ENCODE measurements at regions not wholly inside any gene's neighbourhood (a gene's known extent, or its start where the extent isn't known, plus 50 kb on each side); places are given as distances from the start of the nearest gene placed in this dataset.

GRCh38 chr12:111275308-111275707 lies 93.6 kb downstream of the PHETA1 start:
- Histone ChIP-seq H3K4me1 (ENCODE audit: control insufficient read depth, insufficient read depth, low read length, poor library complexity, severe bottlenecking) (no peaks in the 10 kb centered on the region), H3K27me3 (replicated peaks; ENCODE audit: control insufficient read depth, insufficient read depth, low read length, poor library complexity, severe bottlenecking) (no peaks in the 10 kb centered on the region), H3K36me3 (ENCODE audit: control insufficient read depth, insufficient read depth, low read length) (no peaks in the 10 kb centered on the region), H3K27ac (ENCODE audit: insufficient read depth, low read length, poor library complexity, severe bottlenecking) (no peak overlapping the region), H3K9me3 (ENCODE audit: control insufficient read depth, low read length) (no peaks in the 10 kb centered on the region), H3K4me3 (ENCODE audit: insufficient read depth, low read depth, low read length, poor library complexity, severe bottlenecking) (no peak overlapping the region)
- no peak for DNase-seq

- Histone ChIP-seq H3K4me1 (ENCODE audit: control insufficient read depth, insufficient read depth, low read length, poor library complexity, severe bottlenecking) (no peaks in the 10 kb centered on the region), H3K4me3 (ENCODE audit: insufficient read depth, low read depth, low read length, poor library complexity, severe bottlenecking) (no peak overlapping the region), H3K27ac (ENCODE audit: insufficient read depth, low read length, poor library complexity, severe bottlenecking) (no peak overlapping the region), H3K27me3 (replicated peaks; ENCODE audit: control insufficient read depth, insufficient read depth, low read length, poor library complexity, severe bottlenecking) (no peaks in the 10 kb centered on the region), H3K36me3 (ENCODE audit: control insufficient read depth, insufficient read depth, low read length) (no peaks in the 10 kb centered on the region), H3K9me3 (ENCODE audit: control insufficient read depth, low read length) (no peaks in the 10 kb centered on the region)
- no peak for DNase-seq
Measured at GRCh38 chr12:111274777-111275176, 94.1 kb downstream of the PHETA1 start.

GRCh38 chr12:111271674-111272418 lies 97.0 kb downstream of the PHETA1 start:
- H3K9me3 ChIP-seq (ENCODE audit: control insufficient read depth, low read length), result no peaks in the 10 kb centered on the region
- no peak overlapping the region for H3K4me3 ChIP-seq (ENCODE audit: insufficient read depth, low read depth, low read length, poor library complexity, severe bottlenecking)
- no peak overlapping the region for H3K27ac ChIP-seq (ENCODE audit: insufficient read depth, low read length, poor library complexity, severe bottlenecking)
- no peaks in the 10 kb centered on the region for H3K27me3 ChIP-seq (replicated peaks; ENCODE audit: control insufficient read depth, insufficient read depth, low read length, poor library complexity, severe bottlenecking)
- H3K4me1 ChIP-seq (ENCODE audit: control insufficient read depth, insufficient read depth, low read length, poor library complexity, severe bottlenecking), result no peaks in the 10 kb centered on the region
- no peak for DNase-seq
- H3K36me3 ChIP-seq (ENCODE audit: control insufficient read depth, insufficient read depth, low read length), result no peaks in the 10 kb centered on the region

- H3K27me3 ChIP-seq (replicated peaks; ENCODE audit: control insufficient read depth, insufficient read depth, low read length, poor library complexity, severe bottlenecking), result no peaks in the 10 kb centered on the region
- H3K9me3 ChIP-seq (ENCODE audit: control insufficient read depth, low read length), result no peaks in the 10 kb centered on the region
- DNase-seq, result no peak
- H3K4me3 ChIP-seq (ENCODE audit: insufficient read depth, low read depth, low read length, poor library complexity, severe bottlenecking), result no peak overlapping the region
- H3K27ac ChIP-seq (ENCODE audit: insufficient read depth, low read length, poor library complexity, severe bottlenecking), result no peak overlapping the region
- no peaks in the 10 kb centered on the region for H3K36me3 ChIP-seq (ENCODE audit: control insufficient read depth, insufficient read depth, low read length)
- H3K4me1 ChIP-seq (ENCODE audit: control insufficient read depth, insufficient read depth, low read length, poor library complexity, severe bottlenecking), result no peaks in the 10 kb centered on the region
Measured at GRCh38 chr12:111270774-111271173, 98.1 kb downstream of the PHETA1 start.

GRCh38 chr12:111270239-111270638 lies 98.7 kb downstream of the PHETA1 start:
- H3K4me1 ChIP-seq (ENCODE audit: control insufficient read depth, insufficient read depth, low read length, poor library complexity, severe bottlenecking), result no peaks in the 10 kb centered on the region
- H3K9me3 ChIP-seq (ENCODE audit: control insufficient read depth, low read length), result no peaks in the 10 kb centered on the region
- no peak overlapping the region for H3K4me3 ChIP-seq (ENCODE audit: insufficient read depth, low read depth, low read length, poor library complexity, severe bottlenecking)
- no peak for DNase-seq
- H3K27me3 ChIP-seq (replicated peaks; ENCODE audit: control insufficient read depth, insufficient read depth, low read length, poor library complexity, severe bottlenecking), result no peaks in the 10 kb centered on the region
- no peaks in the 10 kb centered on the region for H3K36me3 ChIP-seq (ENCODE audit: control insufficient read depth, insufficient read depth, low read length)
- no peak overlapping the region for H3K27ac ChIP-seq (ENCODE audit: insufficient read depth, low read length, poor library complexity, severe bottlenecking)

- Histone ChIP-seq H3K36me3 (ENCODE audit: control insufficient read depth, insufficient read depth, low read length) (no peaks in the 10 kb centered on the region), H3K4me3 (ENCODE audit: insufficient read depth, low read depth, low read length, poor library complexity, severe bottlenecking) (no peak overlapping the region), H3K4me1 (ENCODE audit: control insufficient read depth, insufficient read depth, low read length, poor library complexity, severe bottlenecking) (no peaks in the 10 kb centered on the region), H3K27ac (ENCODE audit: insufficient read depth, low read length, poor library complexity, severe bottlenecking) (no peak overlapping the region), H3K9me3 (ENCODE audit: control insufficient read depth, low read length) (no peaks in the 10 kb centered on the region), H3K27me3 (replicated peaks; ENCODE audit: control insufficient read depth, insufficient read depth, low read length, poor library complexity, severe bottlenecking) (no peaks in the 10 kb centered on the region)
- DNase-seq, result no peak
Measured at GRCh38 chr12:111269718-111270117, 99.2 kb downstream of the PHETA1 start.

GRCh38 chr12:111268738-111269572 lies 99.9 kb downstream of the PHETA1 start:
- H3K9me3 ChIP-seq (ENCODE audit: control insufficient read depth, low read length), result no peaks in the 10 kb centered on the region
- H3K4me1 ChIP-seq (ENCODE audit: control insufficient read depth, insufficient read depth, low read length, poor library complexity, severe bottlenecking), result no peaks in the 10 kb centered on the region
- DNase-seq, result no peak

GRCh38 chr12:111267144-111267543 lies 101.8 kb downstream of the PHETA1 start:
- Histone ChIP-seq H3K27me3 (replicated peaks; ENCODE audit: control insufficient read depth, insufficient read depth, low read length, poor library complexity, severe bottlenecking) (no peaks in the 10 kb centered on the region), H3K4me1 (ENCODE audit: control insufficient read depth, insufficient read depth, low read length, poor library complexity, severe bottlenecking) (no peaks in the 10 kb centered on the region), H3K9me3 (ENCODE audit: control insufficient read depth, low read length) (no peaks in the 10 kb centered on the region), H3K27ac (ENCODE audit: insufficient read depth, low read length, poor library complexity, severe bottlenecking) (no peak overlapping the region), H3K4me3 (ENCODE audit: insufficient read depth, low read depth, low read length, poor library complexity, severe bottlenecking) (no peak overlapping the region), H3K36me3 (ENCODE audit: control insufficient read depth, insufficient read depth, low read length) (no peaks in the 10 kb centered on the region)
- DNase-seq, result no peak

More at GRCh38 chr12:111268738-111269572, 99.9 kb downstream of the PHETA1 start:
- H3K27ac ChIP-seq (ENCODE audit: insufficient read depth, low read length, poor library complexity, severe bottlenecking), result no peak overlapping the region
- H3K4me3 ChIP-seq (ENCODE audit: insufficient read depth, low read depth, low read length, poor library complexity, severe bottlenecking), result no peak overlapping the region
- no peaks in the 10 kb centered on the region for H3K36me3 ChIP-seq (ENCODE audit: control insufficient read depth, insufficient read depth, low read length)
- no peaks in the 10 kb centered on the region for H3K27me3 ChIP-seq (replicated peaks; ENCODE audit: control insufficient read depth, insufficient read depth, low read length, poor library complexity, severe bottlenecking)

GRCh38 chr12:111261911-111262676 lies 106.8 kb downstream of the PHETA1 start:
- Histone ChIP-seq H3K27ac (ENCODE audit: insufficient read depth, low read length, poor library complexity, severe bottlenecking) (no peak overlapping the region), H3K36me3 (ENCODE audit: control insufficient read depth, insufficient read depth, low read length) (no peaks in the 10 kb centered on the region), H3K4me3 (ENCODE audit: insufficient read depth, low read depth, low read length, poor library complexity, severe bottlenecking) (no peak overlapping the region), H3K27me3 (replicated peaks; ENCODE audit: control insufficient read depth, insufficient read depth, low read length, poor library complexity, severe bottlenecking) (no peaks in the 10 kb centered on the region), H3K4me1 (ENCODE audit: control insufficient read depth, insufficient read depth, low read length, poor library complexity, severe bottlenecking) (no peaks in the 10 kb centered on the region), H3K9me3 (ENCODE audit: control insufficient read depth, low read length) (no peaks in the 10 kb centered on the region)
- no peak for DNase-seq
